NCI-H82 treated with DMSO at 0.1 percent for 48 hours (cell line): ENCODE measurements at regions not wholly inside any gene's neighbourhood (a gene's known extent, or its start where the extent isn't known, plus 50 kb on each side); places are given as distances from the start of the nearest gene placed in this dataset.

Experiments used
- DNase-seq: peaks from one replicate; lab custom pipeline; 2025; ENCODE audit not compliant: unreplicated experiment; lab: John Stamatoyannopoulos, UW

- no peak for DNase-seq
These were observed 62.2 kb upstream of the WSCD2 start for GRCh38 chr12:108066583-108067577.

- no peak for DNase-seq
These were observed 59.4 kb upstream of the WSCD2 start for GRCh38 chr12:108069651-108070165.

GRCh38 chr12:108075561-108075960 lies 53.5 kb upstream of the WSCD2 start:
- DNase-seq = no peak

- no peak for DNase-seq
These were observed 52.5 kb upstream of the WSCD2 start for GRCh38 chr12:108076556-108076955.

GRCh38 chr12:108078428-108078827 lies 50.7 kb upstream of the WSCD2 start:
- no peak for DNase-seq
